ENCODE measurements at regions not wholly inside any gene's neighbourhood (a gene's known extent, or its start where the extent isn't known, plus 50 kb on each side); places are given as distances from the start of the nearest gene placed in this dataset.
"Not testable (repeated sequence)": the region's sequence is repeated elsewhere in the genome, so short reads cannot be mapped to it uniquely, and the experiment has no call there.

DNA sequence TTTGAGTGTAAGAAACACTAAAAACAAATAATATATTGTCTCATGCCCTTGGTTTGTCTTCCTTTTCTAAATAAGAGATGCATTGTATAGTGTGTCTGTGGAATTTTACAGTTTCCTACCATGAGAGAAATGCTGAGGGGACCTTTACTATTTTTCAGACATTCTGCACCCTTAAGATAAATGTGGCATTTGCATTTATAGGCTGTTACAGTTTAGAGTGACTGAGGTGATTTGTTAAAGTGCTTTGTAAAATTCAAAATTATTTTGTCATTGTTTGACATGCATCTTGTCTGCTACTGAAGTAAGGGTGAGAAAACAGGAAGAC is 78.9 kb upstream of the ZSWIM2 start:
- H3K4me3 ChIP-seq (ENCODE audit: low read length in 2 of 2), result no peak overlapping the region
- H3K27me3 ChIP-seq (ENCODE audit: control insufficient read depth in 2 of 2, insufficient read depth in 2 of 2, low read length in 2 of 2), result no peaks in the 10 kb centered on the region
- no peaks in the 10 kb centered on the region for H3K9me3 ChIP-seq (ENCODE audit: control insufficient read depth in 2 of 2, low read length in 2 of 2)
- H3K4me1 ChIP-seq (ENCODE audit: control insufficient read depth in 2 of 2, insufficient read depth in 2 of 2, low read length in 2 of 2), result no peaks in the 10 kb centered on the region
- H3K9ac ChIP-seq (ENCODE audit: low read depth in 1 of 2, low read length in 2 of 2), result no peak overlapping the region
- no peaks in the 10 kb centered on the region for H3K36me3 ChIP-seq (ENCODE audit: control insufficient read depth in 2 of 2, insufficient read depth in 2 of 2, low read length in 2 of 2)
- no peak overlapping the region for H3K27ac ChIP-seq (ENCODE audit: low read depth in 2 of 2, low read length in 2 of 2)

DNA sequence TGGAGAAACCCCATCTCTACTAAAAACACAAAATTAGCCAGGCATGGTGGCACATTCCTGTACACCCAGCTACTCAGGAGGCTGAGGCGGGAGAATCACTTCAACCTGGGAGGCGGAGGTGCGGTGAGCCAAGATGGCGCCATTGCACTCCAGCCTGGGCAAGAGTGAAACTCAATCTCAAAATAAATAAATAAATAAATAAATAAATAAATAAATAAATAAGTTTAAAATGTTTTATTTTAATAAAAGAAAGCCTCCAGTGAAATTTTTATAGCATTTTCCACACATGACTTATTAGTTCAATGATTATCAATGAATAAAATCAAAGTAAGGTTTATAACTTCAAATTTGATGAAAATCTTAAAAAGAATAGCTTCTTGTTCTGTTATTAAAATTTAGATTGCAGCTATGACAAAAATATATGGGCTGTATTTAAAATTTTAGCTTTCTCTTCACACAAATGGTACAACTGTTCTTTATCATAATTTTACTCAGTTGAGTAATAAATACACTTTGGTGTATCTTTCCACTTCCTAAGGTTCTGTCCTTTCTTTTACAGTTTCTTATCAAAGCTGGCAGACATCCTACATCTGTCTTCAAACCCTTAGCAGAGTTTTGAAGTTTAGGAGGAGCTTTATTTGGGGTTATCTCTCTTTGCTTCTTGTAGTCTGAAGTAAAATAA is 78.4 kb upstream of the ZSWIM2 start:
- H3K9me3 ChIP-seq (ENCODE audit: control insufficient read depth in 2 of 2, low read length in 2 of 2), result no peaks in the 10 kb centered on the region
- H3K36me3 ChIP-seq (ENCODE audit: control insufficient read depth in 2 of 2, insufficient read depth in 2 of 2, low read length in 2 of 2), result no peaks in the 10 kb centered on the region
- H3K9ac ChIP-seq (ENCODE audit: low read depth in 1 of 2, low read length in 2 of 2), result no peak overlapping the region
- no peak overlapping the region for H3K4me3 ChIP-seq (ENCODE audit: low read length in 2 of 2)
- no peaks in the 10 kb centered on the region for H3K4me1 ChIP-seq (ENCODE audit: control insufficient read depth in 2 of 2, insufficient read depth in 2 of 2, low read length in 2 of 2)
- no peak overlapping the region for H3K27ac ChIP-seq (ENCODE audit: low read depth in 2 of 2, low read length in 2 of 2)
- H3K27me3 ChIP-seq (ENCODE audit: control insufficient read depth in 2 of 2, insufficient read depth in 2 of 2, low read length in 2 of 2), result no peaks in the 10 kb centered on the region

DNA sequence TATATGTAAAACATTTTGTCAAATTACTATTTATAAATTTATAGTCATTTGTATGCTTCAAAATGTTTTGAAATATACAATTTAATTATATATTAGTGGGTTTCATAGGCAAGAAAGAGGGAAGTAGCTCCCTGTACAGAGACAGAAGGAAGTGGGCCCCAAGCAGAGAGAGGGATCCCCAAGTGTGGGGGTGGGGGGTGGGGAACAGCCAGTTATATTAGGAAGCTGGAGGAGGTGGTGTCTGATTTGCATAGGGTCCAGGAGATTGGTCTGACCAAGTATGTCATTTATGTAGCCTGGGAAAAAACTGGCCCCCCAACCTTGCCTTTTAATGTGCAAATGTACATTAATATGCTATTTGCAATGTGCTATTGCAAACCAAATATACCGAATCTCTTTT is 76.5 kb upstream of the ZSWIM2 start:
- H3K4me1 ChIP-seq (ENCODE audit: control insufficient read depth in 2 of 2, insufficient read depth in 2 of 2, low read length in 2 of 2), result no peaks in the 10 kb centered on the region
- H3K9me3 ChIP-seq (ENCODE audit: control insufficient read depth in 2 of 2, low read length in 2 of 2), result no peaks in the 10 kb centered on the region
- H3K27me3 ChIP-seq (ENCODE audit: control insufficient read depth in 2 of 2, insufficient read depth in 2 of 2, low read length in 2 of 2), result no peaks in the 10 kb centered on the region
- H3K27ac ChIP-seq (ENCODE audit: low read depth in 2 of 2, low read length in 2 of 2), result no peak overlapping the region
- H3K9ac ChIP-seq (ENCODE audit: low read depth in 1 of 2, low read length in 2 of 2), result no peak overlapping the region
- no peaks in the 10 kb centered on the region for H3K36me3 ChIP-seq (ENCODE audit: control insufficient read depth in 2 of 2, insufficient read depth in 2 of 2, low read length in 2 of 2)
- no peak overlapping the region for H3K4me3 ChIP-seq (ENCODE audit: low read length in 2 of 2)

DNA sequence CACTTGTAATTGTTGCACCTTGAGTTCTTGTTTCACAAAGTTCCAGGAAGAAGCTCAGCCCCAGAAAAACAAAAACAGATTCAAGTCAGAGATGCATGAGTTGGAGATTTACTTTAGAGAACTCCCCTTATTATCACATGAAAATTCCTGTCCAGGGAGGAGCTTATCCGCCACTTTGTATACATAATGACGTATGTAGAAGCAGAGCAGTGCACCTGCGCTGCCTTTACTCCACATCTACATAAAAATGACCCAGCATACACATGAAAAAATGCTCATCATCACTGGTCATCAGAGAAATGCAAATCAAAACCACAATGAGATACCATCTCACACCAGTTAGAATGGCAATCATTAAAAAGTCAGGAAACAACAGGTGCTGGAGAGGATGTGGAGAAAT is 73.3 kb upstream of the ZSWIM2 start:
- H3K4me3 ChIP-seq (ENCODE audit: low read length in 2 of 2); H3K4me1 ChIP-seq (ENCODE audit: control insufficient read depth in 2 of 2, insufficient read depth in 2 of 2, low read length in 2 of 2); H3K9ac ChIP-seq (ENCODE audit: low read depth in 1 of 2, low read length in 2 of 2); H3K27me3 ChIP-seq (ENCODE audit: control insufficient read depth in 2 of 2, insufficient read depth in 2 of 2, low read length in 2 of 2); H3K36me3 ChIP-seq (ENCODE audit: control insufficient read depth in 2 of 2, insufficient read depth in 2 of 2, low read length in 2 of 2); H3K27ac ChIP-seq (ENCODE audit: low read depth in 2 of 2, low read length in 2 of 2); H3K9me3 ChIP-seq (ENCODE audit: control insufficient read depth in 2 of 2, low read length in 2 of 2): not testable (repeated sequence)

DNA sequence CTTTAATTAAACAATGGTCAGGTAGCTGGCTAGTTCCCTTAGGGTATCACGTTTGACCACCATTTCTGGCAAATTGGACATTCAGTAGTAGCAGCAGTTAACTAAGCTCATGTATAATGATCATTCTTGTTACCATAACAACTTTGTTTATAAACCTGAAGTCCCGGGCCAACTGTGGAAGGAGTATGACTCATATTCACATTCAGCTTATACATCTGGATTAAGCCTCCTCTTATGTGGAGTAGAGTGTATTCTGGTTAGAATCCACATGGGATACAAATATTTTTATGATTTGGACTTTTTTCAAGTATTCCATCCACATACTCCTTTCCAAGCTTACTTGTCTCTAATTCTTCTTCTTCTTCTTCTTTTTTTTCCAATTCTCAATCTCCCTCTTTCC is 70.3 kb upstream of the ZSWIM2 start:
- Histone ChIP-seq H3K27me3 (ENCODE audit: control insufficient read depth in 2 of 2, insufficient read depth in 2 of 2, low read length in 2 of 2) (no peaks in the 10 kb centered on the region), H3K9ac (ENCODE audit: low read depth in 1 of 2, low read length in 2 of 2) (no peak overlapping the region), H3K4me3 (ENCODE audit: low read length in 2 of 2) (no peak overlapping the region), H3K9me3 (ENCODE audit: control insufficient read depth in 2 of 2, low read length in 2 of 2) (no peaks in the 10 kb centered on the region), H3K36me3 (ENCODE audit: control insufficient read depth in 2 of 2, insufficient read depth in 2 of 2, low read length in 2 of 2) (no peaks in the 10 kb centered on the region), H3K4me1 (ENCODE audit: control insufficient read depth in 2 of 2, insufficient read depth in 2 of 2, low read length in 2 of 2) (no peaks in the 10 kb centered on the region), H3K27ac (ENCODE audit: low read depth in 2 of 2, low read length in 2 of 2) (no peak overlapping the region)

DNA sequence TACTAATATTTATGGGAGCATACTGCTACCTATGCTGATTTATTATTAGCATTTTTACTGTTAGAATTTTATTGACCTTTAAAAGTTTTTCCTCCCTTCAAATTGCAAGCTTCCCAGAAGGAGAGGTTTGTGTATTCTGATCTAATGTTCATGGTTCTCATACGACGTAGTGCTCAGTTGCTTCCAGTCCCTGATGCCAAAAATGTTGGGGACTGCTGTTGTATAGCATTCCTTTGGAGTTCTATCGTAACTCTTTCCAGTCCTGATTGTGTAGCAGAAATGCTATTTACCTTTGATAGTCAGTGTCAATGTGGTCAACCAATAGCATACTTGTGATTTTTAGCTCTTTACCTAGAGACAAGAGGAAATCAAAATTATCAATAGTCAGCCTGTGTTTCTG is 69.5 kb upstream of the ZSWIM2 start:
- Histone ChIP-seq H3K36me3 (ENCODE audit: control insufficient read depth in 2 of 2, insufficient read depth in 2 of 2, low read length in 2 of 2) (no peaks in the 10 kb centered on the region), H3K9me3 (ENCODE audit: control insufficient read depth in 2 of 2, low read length in 2 of 2) (no peaks in the 10 kb centered on the region), H3K4me1 (ENCODE audit: control insufficient read depth in 2 of 2, insufficient read depth in 2 of 2, low read length in 2 of 2) (no peaks in the 10 kb centered on the region), H3K9ac (ENCODE audit: low read depth in 1 of 2, low read length in 2 of 2) (no peak overlapping the region), H3K27me3 (ENCODE audit: control insufficient read depth in 2 of 2, insufficient read depth in 2 of 2, low read length in 2 of 2) (no peaks in the 10 kb centered on the region), H3K4me3 (ENCODE audit: low read length in 2 of 2) (no peak overlapping the region), H3K27ac (ENCODE audit: low read depth in 2 of 2, low read length in 2 of 2) (no peak overlapping the region)

DNA sequence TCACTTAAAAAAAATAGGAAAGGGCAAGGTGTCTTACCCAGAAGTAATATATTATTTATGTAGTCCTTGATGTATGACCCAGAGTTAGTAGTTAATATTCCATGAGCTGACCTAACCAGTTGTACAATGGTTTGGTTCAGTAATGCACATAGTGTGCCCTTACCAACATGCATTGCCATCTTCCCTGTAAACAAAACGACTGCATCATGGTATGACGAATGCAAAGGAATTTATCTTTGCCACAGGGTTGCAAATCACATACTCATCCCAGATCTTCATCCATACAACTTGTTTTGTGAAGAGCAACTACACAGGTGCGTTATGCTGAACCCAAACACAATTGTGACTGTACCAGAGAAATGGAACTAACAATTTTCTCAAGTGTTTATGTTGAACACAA is 68.9 kb upstream of the ZSWIM2 start:
- Histone ChIP-seq H3K4me1 (ENCODE audit: control insufficient read depth in 2 of 2, insufficient read depth in 2 of 2, low read length in 2 of 2) (no peaks in the 10 kb centered on the region), H3K4me3 (ENCODE audit: low read length in 2 of 2) (no peak overlapping the region), H3K9ac (ENCODE audit: low read depth in 1 of 2, low read length in 2 of 2) (no peak overlapping the region), H3K36me3 (ENCODE audit: control insufficient read depth in 2 of 2, insufficient read depth in 2 of 2, low read length in 2 of 2) (no peaks in the 10 kb centered on the region), H3K27me3 (ENCODE audit: control insufficient read depth in 2 of 2, insufficient read depth in 2 of 2, low read length in 2 of 2) (no peaks in the 10 kb centered on the region), H3K9me3 (ENCODE audit: control insufficient read depth in 2 of 2, low read length in 2 of 2) (no peaks in the 10 kb centered on the region), H3K27ac (ENCODE audit: low read depth in 2 of 2, low read length in 2 of 2) (no peak overlapping the region)

DNA sequence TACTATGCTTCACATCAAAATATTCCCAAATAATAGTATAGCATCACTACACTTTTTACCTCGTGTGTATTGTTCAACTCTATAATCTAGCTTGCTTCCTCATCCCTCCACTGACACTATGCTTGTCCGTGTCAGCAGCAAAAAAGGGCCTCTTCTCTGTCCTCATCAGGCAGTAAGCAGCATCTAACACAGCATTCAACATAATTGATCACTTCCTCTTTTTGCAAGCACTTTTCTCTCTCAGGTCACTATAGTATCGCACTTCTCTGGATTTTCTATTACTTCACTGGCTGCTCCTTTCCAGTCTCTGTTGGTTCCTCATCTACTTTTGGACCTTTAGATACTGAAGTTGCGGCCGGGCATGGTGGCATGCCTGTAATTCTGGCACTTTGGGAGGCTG is 64.9 kb upstream of the ZSWIM2 start:
- H3K27me3 ChIP-seq (ENCODE audit: control insufficient read depth in 2 of 2, insufficient read depth in 2 of 2, low read length in 2 of 2), result no peaks in the 10 kb centered on the region
- no peak overlapping the region for H3K27ac ChIP-seq (ENCODE audit: low read depth in 2 of 2, low read length in 2 of 2)
- H3K4me3 ChIP-seq (ENCODE audit: low read length in 2 of 2), result no peak overlapping the region
- H3K4me1 ChIP-seq (ENCODE audit: control insufficient read depth in 2 of 2, insufficient read depth in 2 of 2, low read length in 2 of 2), result no peaks in the 10 kb centered on the region
- H3K9ac ChIP-seq (ENCODE audit: low read depth in 1 of 2, low read length in 2 of 2), result no peak overlapping the region
- no peaks in the 10 kb centered on the region for H3K36me3 ChIP-seq (ENCODE audit: control insufficient read depth in 2 of 2, insufficient read depth in 2 of 2, low read length in 2 of 2)
- no peaks in the 10 kb centered on the region for H3K9me3 ChIP-seq (ENCODE audit: control insufficient read depth in 2 of 2, low read length in 2 of 2)

DNA sequence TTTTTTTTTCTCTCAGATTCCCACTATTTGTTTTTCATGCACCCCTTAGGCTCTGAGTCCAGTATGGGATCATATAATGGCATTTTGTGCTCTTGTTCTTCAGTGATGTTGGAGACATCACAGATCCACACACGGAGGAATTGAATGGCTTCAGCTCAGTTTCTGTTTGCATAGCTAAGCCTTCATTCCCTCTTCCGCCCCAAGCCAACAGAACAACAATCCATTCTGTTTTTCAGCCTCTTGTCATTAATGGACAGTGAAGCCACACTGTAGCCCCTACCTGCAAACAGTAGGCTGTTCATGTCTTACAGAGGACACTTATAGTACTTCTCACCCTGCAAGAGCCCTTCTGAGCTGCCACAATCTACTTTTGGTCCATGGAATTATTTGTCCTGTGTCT is 64.0 kb upstream of the ZSWIM2 start:
- Histone ChIP-seq H3K9ac (ENCODE audit: low read depth in 1 of 2, low read length in 2 of 2) (no peak overlapping the region), H3K27ac (ENCODE audit: low read depth in 2 of 2, low read length in 2 of 2) (no peak overlapping the region), H3K4me1 (ENCODE audit: control insufficient read depth in 2 of 2, insufficient read depth in 2 of 2, low read length in 2 of 2) (no peaks in the 10 kb centered on the region), H3K9me3 (ENCODE audit: control insufficient read depth in 2 of 2, low read length in 2 of 2) (no peaks in the 10 kb centered on the region), H3K36me3 (ENCODE audit: control insufficient read depth in 2 of 2, insufficient read depth in 2 of 2, low read length in 2 of 2) (no peaks in the 10 kb centered on the region), H3K27me3 (ENCODE audit: control insufficient read depth in 2 of 2, insufficient read depth in 2 of 2, low read length in 2 of 2) (no peaks in the 10 kb centered on the region), H3K4me3 (ENCODE audit: low read length in 2 of 2) (no peak overlapping the region)

DNA sequence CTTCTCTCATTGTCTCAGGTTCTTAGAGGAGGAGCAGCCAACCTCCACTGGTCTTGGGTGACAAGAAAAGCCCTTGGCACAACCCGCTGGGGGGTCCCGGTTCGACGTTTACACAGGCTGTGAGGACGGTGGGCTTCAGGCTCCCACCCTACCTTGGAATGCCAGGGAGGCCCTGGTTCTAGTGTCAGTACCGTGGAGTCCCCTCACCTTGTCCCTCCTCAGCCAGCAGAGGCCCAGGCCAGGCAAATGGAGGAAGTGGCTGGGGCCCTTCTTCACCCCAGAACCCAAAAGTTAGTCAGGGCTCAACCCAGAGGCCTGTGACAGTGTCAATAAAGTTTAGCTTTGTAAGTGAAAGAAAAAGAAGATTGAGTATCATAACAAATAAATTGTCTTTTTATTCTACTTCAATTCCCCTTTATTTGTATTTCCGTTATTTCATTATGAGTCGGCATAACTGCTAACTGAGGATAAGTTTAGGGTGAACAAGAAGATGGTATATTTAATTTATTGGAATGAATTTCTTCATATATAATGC is 62.6 kb upstream of the ZSWIM2 start:
- Histone ChIP-seq H3K9ac (ENCODE audit: low read depth in 1 of 2, low read length in 2 of 2) (no peak overlapping the region), H3K27ac (ENCODE audit: low read depth in 2 of 2, low read length in 2 of 2) (no peak overlapping the region), H3K4me3 (ENCODE audit: low read length in 2 of 2) (no peak overlapping the region), H3K36me3 (ENCODE audit: control insufficient read depth in 2 of 2, insufficient read depth in 2 of 2, low read length in 2 of 2) (no peaks in the 10 kb centered on the region), H3K4me1 (ENCODE audit: control insufficient read depth in 2 of 2, insufficient read depth in 2 of 2, low read length in 2 of 2) (no peaks in the 10 kb centered on the region), H3K27me3 (ENCODE audit: control insufficient read depth in 2 of 2, insufficient read depth in 2 of 2, low read length in 2 of 2) (no peaks in the 10 kb centered on the region), H3K9me3 (ENCODE audit: control insufficient read depth in 2 of 2, low read length in 2 of 2) (no peaks in the 10 kb centered on the region)

DNA sequence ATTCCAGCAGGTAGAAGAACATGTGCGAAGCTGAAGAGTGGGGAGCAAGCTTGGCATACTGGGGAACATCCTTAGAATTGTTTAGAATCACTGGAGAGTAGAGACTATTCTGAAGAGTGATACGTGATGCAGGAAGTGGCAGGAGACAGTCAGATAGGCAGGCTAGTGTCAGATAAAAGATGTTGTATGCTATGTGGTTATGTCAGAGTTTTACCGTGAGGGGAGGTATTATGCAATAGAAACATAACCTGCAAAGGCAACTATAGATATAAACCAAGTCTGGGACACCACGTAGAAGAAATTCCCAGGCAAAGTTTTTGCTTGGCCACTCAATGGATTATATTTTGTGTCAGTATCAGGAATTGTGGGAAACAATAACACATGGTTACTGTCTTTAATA is 62.0 kb upstream of the ZSWIM2 start:
- Histone ChIP-seq H3K27me3 (ENCODE audit: control insufficient read depth in 2 of 2, insufficient read depth in 2 of 2, low read length in 2 of 2) (no peaks in the 10 kb centered on the region), H3K4me3 (ENCODE audit: low read length in 2 of 2) (no peak overlapping the region), H3K27ac (ENCODE audit: low read depth in 2 of 2, low read length in 2 of 2) (no peak overlapping the region), H3K36me3 (ENCODE audit: control insufficient read depth in 2 of 2, insufficient read depth in 2 of 2, low read length in 2 of 2) (no peaks in the 10 kb centered on the region), H3K9me3 (ENCODE audit: control insufficient read depth in 2 of 2, low read length in 2 of 2) (no peaks in the 10 kb centered on the region), H3K9ac (ENCODE audit: low read depth in 1 of 2, low read length in 2 of 2) (no peak overlapping the region), H3K4me1 (ENCODE audit: control insufficient read depth in 2 of 2, insufficient read depth in 2 of 2, low read length in 2 of 2) (no peaks in the 10 kb centered on the region)
